HG03103 (cell line): ENCODE measurements at regions not wholly inside any gene's neighbourhood (a gene's known extent, or its start where the extent isn't known, plus 50 kb on each side); places are given as distances from the start of the nearest gene placed in this dataset.
"Not testable (repeated sequence)": the region's sequence is repeated elsewhere in the genome, so short reads cannot be mapped to it uniquely, and the experiment has no call there.

Experiments
- ATAC-seq: cut with Tn5 transposase; IDR thresholded peaks from one replicate; pipeline ENCODE4 v1.9.1; 2021; ENCODE audit warnings: low read depth; ENCODE audit not compliant: unreplicated experiment

DNA sequence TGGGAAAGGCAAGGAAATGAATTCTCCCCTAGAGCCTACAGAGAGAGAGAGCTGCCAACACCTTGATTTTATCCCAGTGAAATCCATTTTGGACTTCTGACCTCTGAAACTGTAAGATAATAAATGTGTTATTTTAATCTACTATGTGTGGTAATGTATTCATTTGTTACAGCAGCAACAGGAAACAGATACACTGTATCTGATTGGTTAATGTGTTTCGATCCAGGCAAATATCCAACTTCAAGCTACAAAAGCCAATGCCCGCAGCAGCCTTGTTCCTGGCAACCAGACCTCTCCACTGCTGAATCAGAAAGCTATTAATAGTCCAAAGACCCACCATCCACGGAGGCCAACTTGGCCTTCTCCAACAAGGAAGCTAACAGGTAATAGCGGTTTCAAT is 318.1 kb downstream of the PTTG2 start:
- ATAC-seq: no peak

GRCh38 chr4:38279077-38279476 is 318.9 kb downstream of the PTTG2 start:
- ATAC-seq: no peak

- ATAC-seq: no peak
Measured at GRCh38 chr4:38279650-38280322, 319.6 kb downstream of the PTTG2 start.

GRCh38 chr4:38280323-38280706 is 320.1 kb downstream of the PTTG2 start:
- ATAC-seq: no peak

DNA sequence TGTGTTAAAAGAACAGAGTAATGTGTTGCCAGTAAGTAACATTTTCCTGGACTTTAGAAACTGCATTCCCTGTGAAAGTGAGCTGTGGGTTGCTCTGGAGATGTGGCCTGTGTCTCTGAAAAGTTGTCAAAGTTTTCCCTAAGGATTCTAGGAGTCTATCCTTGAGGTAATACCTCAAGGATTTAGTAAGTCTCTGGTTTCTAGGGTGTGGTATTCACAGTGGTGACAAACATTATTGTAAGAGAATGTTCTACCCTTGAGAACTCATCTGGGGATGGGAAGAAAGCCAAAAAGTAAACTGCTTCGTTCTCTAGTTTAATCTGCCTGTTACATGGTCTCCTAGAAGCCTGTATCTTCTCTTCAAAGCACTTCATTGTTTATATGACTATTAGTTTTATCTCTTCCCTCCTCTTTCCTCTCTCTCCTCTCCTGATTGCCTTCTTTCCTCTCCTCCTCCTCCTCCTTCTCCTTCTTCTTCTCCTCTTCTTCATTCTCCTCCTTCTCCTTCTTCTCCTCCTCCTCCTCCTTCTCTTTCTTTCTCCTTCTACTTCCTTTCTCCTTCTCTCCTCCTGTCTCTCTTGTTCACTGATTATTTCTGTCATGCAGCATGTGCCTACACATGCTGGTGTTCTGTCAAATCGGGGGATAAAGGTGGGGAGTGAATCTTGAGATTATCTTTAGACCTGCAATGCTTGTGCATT is 321.3 kb downstream of the PTTG2 start:
- no peak for ATAC-seq

DNA sequence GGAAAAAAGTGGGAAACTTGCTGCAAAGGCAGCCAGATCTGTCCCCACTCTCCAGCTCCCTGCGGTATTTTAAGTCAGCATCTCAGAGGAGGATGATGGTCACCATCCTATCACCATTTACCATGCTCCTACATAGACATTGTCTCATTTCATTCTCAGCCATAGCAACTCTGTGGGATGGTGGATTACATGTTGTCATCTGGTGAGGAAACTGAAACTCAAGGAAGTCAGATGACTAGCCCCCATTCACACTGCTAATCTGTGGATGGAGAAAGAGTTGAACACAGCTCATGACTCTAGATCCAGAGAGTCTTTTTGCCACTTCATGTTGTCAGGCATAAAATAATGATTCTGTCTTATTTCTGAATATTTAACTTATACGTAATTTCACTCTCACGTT is 323.5 kb downstream of the PTTG2 start:
- no peak for ATAC-seq

DNA sequence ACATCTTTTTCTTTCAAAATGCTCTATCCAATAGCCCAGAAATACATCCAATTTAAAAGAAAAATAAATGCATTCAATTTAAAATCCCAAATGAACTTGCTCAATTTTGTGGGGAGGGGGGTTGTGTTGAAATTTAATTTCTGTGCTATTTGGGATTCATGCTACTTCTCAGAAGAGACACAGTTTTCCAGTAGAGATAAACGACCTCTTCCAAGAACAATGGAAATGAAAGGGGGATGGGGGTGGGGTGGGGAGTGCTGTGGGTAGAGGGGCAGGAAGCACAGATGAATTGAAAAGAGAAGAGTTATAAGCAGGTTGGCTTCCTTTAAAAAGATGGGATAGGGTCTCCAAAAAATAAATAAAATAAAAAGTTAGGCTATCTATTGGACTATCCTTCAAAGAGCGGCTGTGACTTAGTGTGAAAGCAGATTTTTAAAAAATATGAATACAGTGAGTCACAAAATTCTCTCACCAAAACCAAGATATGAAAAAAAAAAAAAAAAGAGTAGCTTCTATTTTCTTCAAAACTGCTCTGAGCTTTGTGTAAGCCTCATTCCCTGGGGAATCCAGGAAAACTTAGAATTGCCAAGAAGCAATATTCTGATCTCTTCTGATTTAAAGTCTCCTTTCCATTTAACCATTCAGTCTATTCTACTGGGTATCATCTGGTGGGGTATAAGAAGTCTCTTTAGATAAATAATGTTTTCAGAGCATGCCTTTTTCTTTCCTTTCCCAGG is 324.3 kb downstream of the PTTG2 start:
- ATAC-seq: no peak

- no peak for ATAC-seq
Measured at GRCh38 chr4:38287101-38287851, 327.1 kb downstream of the PTTG2 start.

DNA sequence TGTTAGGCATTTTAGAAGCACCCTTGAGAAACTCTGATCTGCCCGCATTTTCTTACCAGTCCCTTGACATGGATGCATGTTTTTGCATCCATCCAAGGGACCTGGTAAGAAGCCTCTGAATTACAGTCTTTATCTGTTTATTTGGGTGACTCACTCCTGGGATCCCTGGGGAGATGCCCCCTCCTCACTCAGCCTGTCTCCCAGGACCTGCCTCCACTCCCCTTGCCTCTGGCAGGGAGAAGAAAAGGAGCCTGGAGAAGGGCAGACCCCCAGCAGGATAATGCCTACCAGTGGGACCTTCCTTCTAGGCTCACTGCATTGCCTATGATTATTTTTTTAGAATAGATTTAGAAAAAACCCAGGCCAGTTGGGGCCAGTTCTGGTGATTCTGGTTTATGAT is 329.4 kb downstream of the PTTG2 start:
- no peak for ATAC-seq

DNA sequence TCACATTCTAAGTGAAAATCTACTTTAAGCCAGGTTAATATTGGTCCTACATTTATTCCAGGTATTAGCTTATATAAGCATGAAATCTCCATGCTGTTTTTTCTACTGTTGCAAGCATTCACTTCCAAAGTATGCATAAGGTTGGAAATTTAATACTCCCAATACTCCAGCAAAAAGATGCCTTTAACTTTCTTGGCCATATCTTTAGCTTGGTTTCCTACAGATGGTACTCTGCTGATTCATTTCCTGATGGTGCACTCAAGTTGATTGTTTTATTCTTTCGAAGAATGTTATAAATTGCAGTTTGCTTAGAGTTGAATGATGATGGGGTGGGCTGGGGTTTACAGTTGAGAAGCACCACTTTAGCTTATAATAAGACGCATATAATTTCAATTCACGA is 330.2 kb downstream of the PTTG2 start:
- ATAC-seq: no peak

GRCh38 chr4:38290914-38291313 is 330.7 kb downstream of the PTTG2 start:
- ATAC-seq: no peak

DNA sequence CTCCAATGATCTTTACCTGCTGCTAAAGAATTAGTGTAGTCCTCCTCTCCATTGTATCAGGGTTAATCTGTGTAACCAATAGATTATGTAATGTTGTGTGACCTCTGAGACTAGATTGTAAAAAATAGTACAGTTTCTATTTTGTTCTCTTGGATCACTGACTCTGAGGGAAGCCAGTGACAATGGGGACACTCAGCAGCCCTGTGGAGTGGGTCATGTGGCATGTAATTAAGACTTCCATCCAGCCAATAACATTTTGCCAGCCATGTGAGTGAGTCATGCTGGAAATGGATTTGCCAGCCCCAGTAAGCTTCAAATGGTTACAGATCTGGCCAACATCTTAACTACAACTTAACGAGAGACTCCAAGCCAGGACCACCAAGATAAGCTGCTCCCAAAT is 332.3 kb downstream of the PTTG2 start:
- no peak for ATAC-seq

DNA sequence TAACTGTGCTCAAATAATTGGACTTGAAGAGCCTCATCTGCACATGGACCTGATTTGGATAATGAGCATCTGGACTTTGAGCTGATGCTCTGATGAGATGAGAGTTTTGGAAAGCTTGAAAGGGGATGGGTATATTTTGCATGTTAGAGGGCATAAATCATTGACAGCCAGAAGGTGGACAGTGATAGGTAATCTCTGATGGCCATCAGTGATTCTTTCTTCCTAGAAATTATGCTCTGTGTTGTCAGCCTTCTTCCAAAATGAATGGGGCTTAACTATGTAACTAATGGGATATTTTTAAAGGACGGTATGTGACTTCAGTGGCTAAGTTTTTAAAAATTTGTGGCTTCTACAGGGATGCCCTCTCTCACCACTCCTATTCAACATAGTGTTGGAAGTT is 334.0 kb downstream of the PTTG2 start:
- no peak for ATAC-seq

GRCh38 chr4:38297061-38297460 is 336.9 kb downstream of the PTTG2 start:
- ATAC-seq: no peak

GRCh38 chr4:38298868-38299713 is 338.9 kb downstream of the PTTG2 start:
- no peak for ATAC-seq

DNA sequence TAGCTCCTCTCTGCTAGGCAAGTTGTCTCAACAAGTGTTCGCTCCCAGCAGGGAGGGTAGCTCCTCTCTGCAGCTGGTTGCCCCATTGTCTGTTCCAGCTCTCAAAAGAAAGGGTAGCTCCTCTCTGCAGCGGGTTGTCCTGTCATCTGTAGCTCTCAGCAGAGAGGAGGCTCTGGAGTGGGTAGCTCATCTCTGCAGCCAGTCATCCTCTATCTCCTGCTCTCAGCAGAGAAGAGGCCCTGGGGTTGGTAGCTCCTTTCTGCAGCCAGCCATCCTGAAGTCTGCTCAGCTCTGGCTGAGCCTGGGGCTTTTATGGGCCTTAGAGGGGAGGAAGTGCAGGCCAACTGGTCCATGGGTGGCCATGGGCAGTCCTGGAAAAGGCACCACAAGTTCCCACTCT is 342.7 kb downstream of the PTTG2 start:
- no peak for ATAC-seq

- ATAC-seq: not testable (repeated sequence)
Measured at GRCh38 chr4:38304460-38304859, 344.3 kb downstream of the PTTG2 start.

GRCh38 chr4:38306482-38307071 is 346.4 kb downstream of the PTTG2 start:
- peak; percentile 55 for ATAC-seq

- no peak for ATAC-seq
Measured at GRCh38 chr4:38308728-38309311, 348.6 kb downstream of the PTTG2 start.
